ENCODE measurements at regions not wholly inside any gene's neighbourhood (a gene's known extent, or its start where the extent isn't known, plus 50 kb on each side); places are given as distances from the start of the nearest gene placed in this dataset.

GRCh38 chr18:22254088-22254487 lies 84.7 kb downstream of the GATA6 start:
- TF ChIP-seq POLR2A (IDR thresholded peaks at IDR 0.05) (no peak), CTCF (IDR thresholded peaks at IDR 0.05) (no peak)
